ENCODE measurements at regions not wholly inside any gene's neighbourhood (a gene's known extent, or its start where the extent isn't known, plus 50 kb on each side); places are given as distances from the start of the nearest gene placed in this dataset.
A peak's percentile ranks its signal among the peaks of the same experiment; 100 is the strongest.

DNA sequence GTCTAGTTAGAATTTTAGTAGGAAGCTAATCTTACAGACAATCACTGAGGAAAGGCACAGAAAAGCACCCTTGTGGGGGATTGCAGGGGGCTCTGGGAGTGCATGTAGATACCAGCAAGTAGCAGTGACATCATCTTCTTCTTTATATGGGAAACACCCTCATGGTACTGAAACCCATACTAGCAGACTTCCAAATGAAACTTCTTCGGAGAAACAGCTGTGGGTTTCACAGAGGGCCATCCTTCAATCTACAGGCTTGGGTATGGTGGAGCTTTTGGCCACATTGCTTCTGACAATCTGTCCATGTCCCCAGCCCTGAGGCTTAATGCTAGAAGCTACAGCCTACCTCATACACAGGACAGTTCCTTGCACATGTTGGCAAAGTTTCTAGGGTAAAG, 165.2 kb upstream of the NFIB start:
- H3K4me3 ChIP-seq (ENCODE audit: control insufficient read depth, low read depth, low read length), result no peak overlapping the region
- TF ChIP-seq, protein P1, sequence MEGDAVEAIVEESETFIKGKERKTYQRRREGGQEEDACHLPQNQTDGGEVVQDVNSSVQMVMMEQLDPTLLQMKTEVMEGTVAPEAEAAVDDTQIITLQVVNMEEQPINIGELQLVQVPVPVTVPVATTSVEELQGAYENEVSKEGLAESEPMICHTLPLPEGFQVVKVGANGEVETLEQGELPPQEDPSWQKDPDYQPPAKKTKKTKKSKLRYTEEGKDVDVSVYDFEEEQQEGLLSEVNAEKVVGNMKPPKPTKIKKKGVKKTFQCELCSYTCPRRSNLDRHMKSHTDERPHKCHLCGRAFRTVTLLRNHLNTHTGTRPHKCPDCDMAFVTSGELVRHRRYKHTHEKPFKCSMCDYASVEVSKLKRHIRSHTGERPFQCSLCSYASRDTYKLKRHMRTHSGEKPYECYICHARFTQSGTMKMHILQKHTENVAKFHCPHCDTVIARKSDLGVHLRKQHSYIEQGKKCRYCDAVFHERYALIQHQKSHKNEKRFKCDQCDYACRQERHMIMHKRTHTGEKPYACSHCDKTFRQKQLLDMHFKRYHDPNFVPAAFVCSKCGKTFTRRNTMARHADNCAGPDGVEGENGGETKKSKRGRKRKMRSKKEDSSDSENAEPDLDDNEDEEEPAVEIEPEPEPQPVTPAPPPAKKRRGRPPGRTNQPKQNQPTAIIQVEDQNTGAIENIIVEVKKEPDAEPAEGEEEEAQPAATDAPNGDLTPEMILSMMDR (conservative IDR thresholded peaks at IDR 0.05; ENCODE audit: control insufficient read depth, insufficient read depth, low read depth, low read length), result no peak
- DNase-seq (ENCODE audit: low read depth), result no peak

DNA sequence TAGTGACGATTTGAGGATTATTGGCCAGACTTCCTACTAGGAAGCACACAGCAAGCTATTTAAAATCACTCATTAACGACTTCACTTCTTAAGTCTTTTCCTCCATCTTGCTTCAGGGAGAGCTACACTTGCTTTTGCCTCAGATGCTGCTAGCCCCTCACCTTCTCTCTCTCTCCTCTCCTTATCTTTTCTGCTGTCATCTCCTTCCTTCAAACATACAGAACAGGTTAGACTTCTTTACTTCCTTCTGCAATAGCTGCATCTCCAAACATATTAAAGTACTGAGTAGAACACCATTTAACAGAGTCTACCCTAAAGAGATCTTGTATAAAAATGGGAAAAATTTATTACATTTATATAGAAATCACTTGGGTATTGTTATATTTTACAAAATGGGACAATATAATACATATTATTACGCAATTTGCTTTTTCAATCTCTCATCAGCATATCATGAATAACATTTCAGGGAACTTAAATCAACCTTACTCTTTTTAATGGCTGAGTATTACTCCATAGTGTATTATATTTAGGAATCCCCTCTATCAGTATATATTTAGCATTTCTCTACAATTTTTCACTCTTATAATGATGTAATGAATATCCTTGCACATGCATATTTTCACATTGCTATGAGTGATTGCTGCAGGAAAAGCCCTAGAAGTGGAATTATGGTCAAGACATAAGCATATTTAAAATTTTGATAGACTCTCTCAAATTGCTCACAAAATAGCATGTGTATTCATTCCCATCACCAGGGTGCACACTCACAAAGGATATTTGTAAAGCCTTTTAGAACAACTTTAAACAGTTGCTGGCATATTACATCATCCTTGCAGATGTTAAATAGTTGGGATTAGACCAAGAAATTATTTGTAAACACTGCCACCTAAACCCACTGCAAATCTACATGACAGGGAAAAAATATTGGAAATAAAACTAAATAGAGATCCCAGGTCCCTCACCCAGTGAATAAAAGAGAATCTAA, 164.5 kb upstream of the NFIB start:
- no peak overlapping the region for H3K4me3 ChIP-seq (ENCODE audit: control insufficient read depth, low read depth, low read length)
- peak; percentile 7 for DNase-seq (ENCODE audit: low read depth)
- TF ChIP-seq, protein P1 (conservative IDR thresholded peaks at IDR 0.05; ENCODE audit: control insufficient read depth, insufficient read depth, low read depth, low read length), result no peak

DNA sequence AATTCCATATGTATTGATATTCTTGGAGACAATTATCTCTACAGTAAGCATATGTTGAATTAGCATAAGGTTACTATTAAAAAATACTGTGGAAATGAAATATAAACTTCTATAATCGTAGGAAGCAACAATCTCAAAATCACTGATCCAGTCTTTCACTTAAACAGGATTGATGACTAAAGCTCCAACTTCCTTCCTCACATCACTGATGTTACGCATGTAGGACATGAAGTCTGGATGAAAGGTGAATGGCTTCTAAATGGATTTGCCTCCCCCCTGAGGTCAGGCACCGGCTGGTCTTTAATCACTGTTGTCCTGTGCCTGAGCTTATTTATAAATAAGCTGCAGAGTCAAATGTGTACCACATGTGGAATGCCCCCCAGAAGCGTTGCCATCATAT, 157.1 kb upstream of the NFIB start:
- TF ChIP-seq, protein P1 (conservative IDR thresholded peaks at IDR 0.05; ENCODE audit: control insufficient read depth, insufficient read depth, low read depth, low read length), result no peak
- no peak for DNase-seq (ENCODE audit: low read depth)
- no peak overlapping the region for H3K4me3 ChIP-seq (ENCODE audit: control insufficient read depth, low read depth, low read length)

DNA sequence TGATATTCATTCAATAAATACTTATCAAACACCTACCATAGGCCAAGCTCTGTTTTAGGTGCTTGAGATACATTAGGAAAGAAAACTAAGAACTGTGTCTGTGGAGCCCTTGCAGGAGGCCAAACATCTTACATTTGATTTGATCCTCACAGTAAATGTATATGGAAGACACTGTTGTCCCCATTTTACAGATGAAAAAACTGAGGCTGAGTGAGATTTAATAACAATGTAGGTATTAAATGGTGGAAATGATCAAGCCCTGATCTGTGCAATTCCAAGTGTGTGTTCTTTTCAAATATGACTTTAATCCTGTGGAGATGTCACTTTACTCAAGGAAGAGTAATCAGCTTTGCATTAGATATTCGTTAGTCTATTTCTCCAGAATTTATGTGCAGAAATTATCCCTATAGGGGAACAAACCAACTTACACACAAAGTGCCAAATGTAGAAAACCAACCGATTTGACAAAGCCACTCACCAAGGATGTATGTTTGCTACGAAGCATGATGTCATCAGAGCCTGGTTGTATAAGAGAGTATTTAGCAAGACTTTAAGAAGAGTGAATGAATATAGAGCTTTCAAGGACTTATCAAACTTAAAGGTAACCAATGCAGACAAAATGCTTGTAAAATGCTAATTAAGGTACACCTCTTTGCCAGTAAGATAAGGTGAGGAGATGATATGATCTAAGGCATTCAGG, 153.9 kb upstream of the NFIB start:
- DNase-seq (ENCODE audit: low read depth), result peak; percentile 2
- no peak overlapping the region for H3K4me3 ChIP-seq (ENCODE audit: control insufficient read depth, low read depth, low read length)
- TF ChIP-seq, protein P1 (conservative IDR thresholded peaks at IDR 0.05; ENCODE audit: control insufficient read depth, insufficient read depth, low read depth, low read length), result no peak

DNA sequence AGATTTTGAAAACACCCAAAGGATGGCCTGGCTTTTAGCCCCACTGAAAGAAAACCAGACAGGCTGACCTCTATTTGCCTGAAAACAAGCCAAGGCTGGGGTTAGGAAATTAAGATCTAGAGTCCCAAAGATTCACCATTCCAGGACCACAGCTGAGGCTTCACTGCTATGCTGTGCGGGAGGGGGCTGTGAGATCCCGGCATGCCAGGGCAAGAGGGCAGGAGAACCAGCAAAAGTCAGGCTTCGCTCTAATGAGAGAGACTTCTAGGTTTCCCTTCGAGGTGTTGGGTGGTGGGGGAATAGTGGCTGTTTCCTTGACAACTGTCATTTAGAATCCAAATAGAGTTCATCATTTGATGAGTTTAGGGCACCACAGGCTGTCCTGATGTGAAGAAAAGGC, 152.9 kb upstream of the NFIB start:
- no peak for DNase-seq (ENCODE audit: low read depth)
- H3K4me3 ChIP-seq (ENCODE audit: control insufficient read depth, low read depth, low read length), result no peak overlapping the region
- TF ChIP-seq, protein P1 (conservative IDR thresholded peaks at IDR 0.05; ENCODE audit: control insufficient read depth, insufficient read depth, low read depth, low read length), result no peak

DNA sequence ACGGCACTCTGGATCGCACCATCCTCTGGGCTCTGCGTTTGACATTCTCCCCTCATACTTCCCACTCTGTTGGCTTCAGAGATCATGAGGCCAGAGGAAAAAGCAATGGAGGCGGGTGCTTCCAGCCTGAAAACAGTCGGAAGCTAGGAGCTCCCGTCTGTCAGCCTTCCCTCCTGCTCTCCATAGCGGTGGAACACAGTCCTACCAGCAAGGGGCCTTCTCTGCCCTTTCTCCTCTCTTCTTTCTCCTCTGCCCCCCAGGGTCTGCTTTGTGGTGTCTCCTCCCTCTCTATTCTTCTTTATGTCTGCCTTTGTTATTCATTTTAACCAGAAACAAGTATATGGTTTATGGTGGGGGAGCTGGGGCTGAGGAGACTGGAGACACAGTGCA, 152.5 kb upstream of the NFIB start:
- no peak overlapping the region for H3K4me3 ChIP-seq (ENCODE audit: control insufficient read depth, low read depth, low read length)
- TF ChIP-seq, protein P1 (conservative IDR thresholded peaks at IDR 0.05; ENCODE audit: control insufficient read depth, insufficient read depth, low read depth, low read length), result no peak
- DNase-seq (ENCODE audit: low read depth), result no peak
